Stimulated activated CD4-positive, alpha-beta T cell treated with anti-CD3 and anti-CD28 coated beads, Interleukin-12 subunit alpha, Interleukin-12 subunit beta, amount 100 ng/mL, for 24 hours (primary cell): ENCODE measurements at regions not wholly inside any gene's neighbourhood (a gene's known extent, or its start where the extent isn't known, plus 50 kb on each side); places are given as distances from the start of the nearest gene placed in this dataset.

Source experiments
- DNase-seq, 2 experiments: peaks; one replicate each; pipeline ENCODE4 v3.0.0-alpha.2; 2020; ENCODE audit warnings: low read depth in 2 of 2

GRCh38 chr14:89607453-89607852 lies 190.4 kb upstream of the FOXN3 start:
- no peak for DNase-seq

- no peak for DNase-seq
Observed at GRCh38 chr14:89603938-89604480, 187.0 kb upstream of the FOXN3 start.

DNA sequence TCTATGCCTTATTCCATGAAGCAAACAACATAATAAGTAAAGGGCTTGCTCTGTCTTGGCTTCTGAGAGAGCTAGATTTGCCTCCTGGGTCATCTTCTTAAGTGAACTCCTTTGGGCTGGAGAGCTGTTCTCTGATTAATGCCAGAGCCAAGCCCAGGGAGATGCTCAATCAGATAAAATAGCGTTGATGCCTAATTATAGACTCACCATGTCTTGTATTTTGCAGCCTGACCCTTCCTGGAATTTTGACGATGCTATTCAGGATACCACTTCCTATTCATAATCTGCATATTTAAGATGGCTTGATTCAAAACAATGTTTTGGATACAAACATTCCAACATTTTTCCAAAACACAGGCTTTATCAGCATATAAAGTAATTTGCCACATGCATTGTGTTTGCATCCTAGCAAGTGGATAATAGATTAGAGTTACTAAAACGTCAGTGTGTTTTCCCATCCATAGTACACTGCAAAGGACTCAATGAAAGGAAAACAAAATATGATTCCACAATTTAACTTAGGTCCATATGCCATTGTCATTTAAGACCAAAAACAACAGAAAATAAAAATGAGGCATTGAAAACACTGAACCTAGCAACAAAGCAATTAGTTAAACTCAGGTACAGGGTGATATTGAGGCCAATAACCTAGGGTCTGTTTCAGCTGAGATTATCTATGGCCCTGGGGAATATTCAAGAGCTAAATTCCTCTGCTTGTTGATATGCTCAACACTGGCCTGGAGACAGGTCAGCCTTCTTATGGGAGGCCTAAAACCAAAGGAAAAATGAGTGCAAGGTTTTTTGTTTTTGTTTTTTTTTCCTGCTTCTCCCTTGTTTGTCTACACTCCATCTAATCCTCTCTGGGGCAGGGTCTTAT lies 184.2 kb upstream of the FOXN3 start:
- no peak for DNase-seq

GRCh38 chr14:89600029-89600428 lies 183.0 kb upstream of the FOXN3 start:
- DNase-seq: no peak

DNA sequence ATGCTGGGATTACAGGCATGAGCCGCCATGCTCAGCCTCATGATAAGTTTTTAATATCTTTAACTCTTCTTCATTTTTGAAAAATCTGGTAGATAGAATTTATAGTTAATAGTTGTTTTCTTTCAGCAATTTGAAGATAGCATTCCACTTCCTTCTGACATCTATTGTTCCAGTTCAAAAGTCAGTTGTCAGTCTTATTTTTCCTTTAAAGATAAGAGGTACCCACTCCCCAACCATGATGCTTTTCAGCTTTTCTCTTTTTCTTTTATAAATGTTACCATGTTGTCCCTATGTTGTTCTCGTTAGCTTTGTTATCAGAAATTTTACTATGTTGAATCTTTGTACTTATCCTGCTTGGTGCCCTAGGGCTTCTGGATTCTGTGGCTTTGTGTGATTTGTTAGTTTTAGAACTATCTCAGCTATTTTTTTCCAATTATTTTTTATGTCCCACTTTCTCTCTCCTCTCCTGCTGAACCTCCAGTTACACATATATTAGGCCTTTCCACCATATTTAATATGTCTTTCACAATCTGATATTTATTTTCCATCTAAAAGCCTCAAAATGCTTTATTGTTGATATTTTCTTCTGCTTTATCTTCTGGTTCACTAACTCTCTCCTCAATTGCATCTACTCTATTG lies 181.6 kb upstream of the FOXN3 start:
- DNase-seq: no peak

DNA sequence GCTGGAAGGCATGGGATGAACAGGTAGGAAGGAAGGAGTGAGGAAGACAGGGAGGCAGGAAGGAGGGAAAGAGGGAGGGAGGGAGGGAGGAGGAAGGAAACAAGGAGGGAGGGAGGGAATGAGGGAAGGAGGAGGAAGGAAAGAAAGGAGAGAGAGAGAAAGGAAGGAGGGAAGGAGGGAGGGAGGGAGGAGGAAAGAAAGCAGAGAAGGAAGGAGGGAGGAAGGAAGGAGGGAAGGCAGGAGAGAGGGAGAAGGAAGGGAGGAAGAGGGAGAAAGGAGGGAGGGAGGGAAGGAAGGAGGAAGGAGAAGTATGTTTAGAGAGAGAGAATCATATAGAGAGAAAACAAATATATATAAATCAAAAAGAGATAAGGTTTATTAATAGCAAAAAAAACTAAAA lies 175.9 kb upstream of the FOXN3 start:
- DNase-seq: no peak

DNA sequence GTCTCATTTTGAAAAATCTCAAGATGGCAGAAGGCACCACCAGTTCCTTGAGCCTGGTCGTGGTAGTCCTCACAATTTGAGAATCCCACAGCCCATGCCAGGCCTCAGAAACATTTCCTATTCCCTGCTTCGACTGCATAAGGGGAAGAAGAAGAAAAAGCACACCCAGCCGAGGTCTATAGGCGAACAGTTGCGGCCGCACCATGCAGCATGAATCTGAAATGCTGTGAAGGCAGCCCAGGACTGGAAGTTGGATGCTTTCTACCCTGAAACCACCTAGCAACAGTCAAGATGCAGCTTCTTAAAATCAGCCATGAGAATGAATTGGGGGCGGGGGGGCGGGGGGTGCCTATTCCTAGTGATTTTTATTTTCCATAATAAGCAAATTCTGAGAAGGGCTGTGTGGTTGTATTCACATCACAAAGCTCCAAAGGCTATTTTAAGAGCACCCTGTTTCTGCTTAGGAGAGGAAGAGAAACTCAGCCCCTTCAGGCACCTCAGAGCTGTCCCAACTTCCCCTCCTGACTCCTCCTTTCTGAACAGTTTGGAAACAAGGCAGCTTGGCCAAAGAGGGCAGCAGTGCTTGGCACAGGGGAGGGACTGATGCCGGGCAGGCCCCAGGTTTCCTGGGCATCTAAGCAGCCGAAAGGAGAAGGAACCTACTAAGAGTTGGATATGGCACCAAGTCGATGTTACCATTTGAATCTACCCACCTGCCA lies 172.5 kb upstream of the FOXN3 start:
- DNase-seq: no peak

DNA sequence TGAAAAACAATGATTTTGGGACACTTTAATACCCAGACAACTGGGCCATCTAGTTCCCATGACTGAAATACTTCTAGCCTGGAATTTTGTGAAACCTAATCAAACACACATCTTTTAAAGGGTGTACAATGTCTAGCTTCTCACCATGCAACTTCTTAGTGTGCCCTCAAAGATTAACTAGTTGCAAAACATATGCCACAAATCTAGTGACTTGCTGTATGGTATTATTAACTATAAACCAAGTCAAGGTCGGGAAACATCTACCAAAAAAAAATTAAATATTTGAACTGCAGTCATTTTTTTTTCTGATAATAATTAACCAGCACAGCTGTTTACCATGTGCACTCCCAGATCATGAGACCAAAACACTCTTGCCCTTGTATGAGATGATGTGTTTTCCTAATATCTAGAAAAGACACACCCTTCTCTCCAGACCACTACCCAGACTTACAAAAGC lies 171.8 kb upstream of the FOXN3 start:
- no peak for DNase-seq

DNA sequence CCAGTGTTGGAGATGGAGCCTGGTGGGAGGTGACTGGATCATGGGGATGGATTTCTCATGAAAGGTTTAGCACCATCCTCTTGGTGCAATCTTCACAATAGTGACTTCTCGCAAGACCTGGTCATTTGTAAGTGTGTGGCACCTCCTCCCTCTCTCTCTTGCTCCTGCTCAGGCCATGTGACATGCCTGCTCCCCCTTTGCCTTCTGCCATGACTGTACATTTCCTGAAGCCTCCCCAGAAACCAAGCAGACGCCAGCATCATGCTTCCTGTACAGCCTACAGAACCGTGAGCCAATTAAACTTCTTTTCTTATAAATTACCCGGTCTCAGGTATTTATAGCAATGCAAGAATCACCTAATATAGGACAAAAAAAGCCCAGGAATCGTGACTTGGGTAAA lies 171.0 kb upstream of the FOXN3 start:
- no peak for DNase-seq

DNA sequence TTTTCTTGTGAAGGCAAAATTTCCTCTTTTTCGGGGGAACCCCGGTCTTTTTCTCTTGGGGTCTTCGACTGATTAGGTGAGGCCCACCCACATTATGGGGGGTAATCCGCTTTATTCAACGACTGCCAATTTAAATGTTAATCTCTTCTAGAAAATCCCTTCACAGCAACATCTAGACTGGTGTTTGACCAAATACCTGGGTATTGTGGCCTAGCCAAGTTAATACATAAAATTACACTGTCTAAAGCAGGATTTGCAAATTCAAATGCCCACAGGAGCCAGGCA lies 170.0 kb upstream of the FOXN3 start:
- DNase-seq: no peak

DNA sequence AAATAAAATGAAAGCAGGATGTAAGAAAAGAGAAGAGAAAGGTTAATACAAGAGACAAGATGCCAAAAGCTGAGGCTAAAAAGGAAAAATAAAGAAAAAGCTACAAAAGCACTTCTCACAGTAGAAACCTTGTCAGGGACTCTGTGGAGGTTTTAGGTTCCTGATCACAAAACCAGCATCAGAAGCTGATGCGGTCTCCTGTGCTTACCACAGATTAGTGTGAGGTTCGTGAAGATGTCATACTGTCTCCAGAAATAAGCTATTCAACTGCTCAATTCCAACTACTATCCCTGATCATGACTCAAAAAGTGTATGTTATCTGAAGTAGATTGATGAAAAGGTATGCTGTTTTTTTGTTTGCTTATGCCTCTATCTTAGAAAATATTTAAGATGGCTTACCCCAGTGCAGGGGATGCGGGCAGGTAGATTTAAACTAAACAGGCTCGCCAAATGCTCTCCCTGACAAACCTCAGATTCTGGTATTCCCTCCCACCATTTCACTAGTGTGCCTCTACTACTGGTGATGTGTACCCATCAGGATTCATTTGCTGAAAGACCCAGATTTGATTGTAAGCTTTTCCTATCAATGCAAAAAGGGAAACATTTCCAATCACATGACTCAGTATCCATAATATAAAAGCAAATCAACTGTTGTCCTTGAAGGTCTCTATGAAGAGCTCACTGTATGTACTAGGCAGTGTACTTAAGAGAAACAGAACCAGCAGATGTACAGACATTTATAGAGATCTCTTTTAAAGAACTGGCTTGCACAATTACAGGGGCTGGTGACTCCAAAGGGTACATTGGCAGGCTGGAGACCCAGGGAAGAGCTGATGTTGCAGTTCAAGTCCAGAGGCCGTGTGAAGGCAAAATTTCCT lies 169.5 kb upstream of the FOXN3 start:
- no peak for DNase-seq

DNA sequence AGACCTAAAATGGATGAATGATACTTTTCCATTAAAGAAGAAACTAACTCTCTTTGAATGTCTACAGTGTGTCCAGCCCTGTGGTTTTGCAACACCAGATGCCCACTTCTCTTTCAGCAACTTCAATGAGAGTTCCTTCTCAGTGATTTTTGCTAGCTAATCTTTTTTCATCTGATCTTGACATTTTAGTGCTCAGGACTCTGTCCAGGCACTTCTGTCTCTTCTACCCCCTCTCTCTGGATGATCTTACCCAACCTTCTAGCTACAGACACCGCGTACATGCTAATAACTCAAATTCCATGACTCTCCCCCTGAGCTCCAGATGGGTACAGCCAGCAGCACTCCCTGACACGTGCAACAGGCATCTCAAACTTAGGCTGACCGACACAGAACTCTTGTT lies 161.1 kb upstream of the FOXN3 start:
- no peak for DNase-seq

GRCh38 chr14:89576960-89577359 lies 159.9 kb upstream of the FOXN3 start:
- DNase-seq: no peak

DNA sequence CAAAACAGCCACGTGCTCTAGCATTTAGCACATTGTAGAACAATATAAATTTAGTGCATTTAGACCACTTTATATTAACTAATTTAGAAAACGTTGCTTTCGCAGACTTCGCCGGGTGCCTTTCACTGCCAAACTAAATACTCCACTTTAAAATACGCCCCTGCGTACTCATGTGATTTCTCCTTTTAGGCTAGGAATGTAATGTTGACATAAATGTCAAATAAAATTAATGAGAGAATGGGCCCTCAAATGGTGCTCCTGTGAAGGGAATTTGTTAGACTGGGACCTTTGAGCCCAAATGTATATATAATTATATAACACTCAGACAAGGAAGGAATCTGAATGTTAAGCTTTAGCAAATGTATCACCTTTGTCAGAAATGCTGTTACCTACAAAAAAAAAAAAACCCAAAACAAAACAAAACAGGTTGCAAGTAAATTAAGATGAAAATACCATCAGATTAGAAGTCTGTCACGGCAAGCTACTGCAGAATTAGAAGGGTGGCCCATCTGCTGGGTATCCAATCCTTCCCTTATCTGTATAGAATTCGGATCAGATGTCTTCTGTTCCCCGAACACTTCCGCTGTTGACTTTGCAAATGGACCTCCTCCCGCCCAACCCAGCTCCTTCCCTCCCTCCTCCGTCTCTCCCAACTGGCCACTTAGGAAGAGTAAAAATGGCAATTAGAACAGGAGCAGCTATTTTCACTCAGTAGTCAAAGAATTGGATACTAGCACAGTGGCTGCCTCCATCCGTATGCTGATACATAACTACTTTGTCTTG lies 159.3 kb upstream of the FOXN3 start:
- no peak for DNase-seq

GRCh38 chr14:89575386-89576061 lies 158.5 kb upstream of the FOXN3 start:
- no peak for DNase-seq

GRCh38 chr14:89574420-89574819 lies 157.4 kb upstream of the FOXN3 start:
- no peak for DNase-seq

DNA sequence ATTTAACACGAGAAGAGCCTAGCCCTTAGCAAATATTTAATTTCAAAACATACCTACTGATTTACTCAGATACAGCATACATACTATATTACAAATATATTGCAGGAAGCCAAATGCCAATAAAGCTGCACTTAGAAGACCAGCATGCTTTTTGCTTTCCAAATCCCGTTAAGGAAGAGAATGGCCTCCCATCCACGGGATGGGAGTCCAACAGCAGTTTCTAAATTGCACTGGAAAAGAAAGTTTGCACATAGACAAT lies 156.3 kb upstream of the FOXN3 start:
- no peak for DNase-seq

DNA sequence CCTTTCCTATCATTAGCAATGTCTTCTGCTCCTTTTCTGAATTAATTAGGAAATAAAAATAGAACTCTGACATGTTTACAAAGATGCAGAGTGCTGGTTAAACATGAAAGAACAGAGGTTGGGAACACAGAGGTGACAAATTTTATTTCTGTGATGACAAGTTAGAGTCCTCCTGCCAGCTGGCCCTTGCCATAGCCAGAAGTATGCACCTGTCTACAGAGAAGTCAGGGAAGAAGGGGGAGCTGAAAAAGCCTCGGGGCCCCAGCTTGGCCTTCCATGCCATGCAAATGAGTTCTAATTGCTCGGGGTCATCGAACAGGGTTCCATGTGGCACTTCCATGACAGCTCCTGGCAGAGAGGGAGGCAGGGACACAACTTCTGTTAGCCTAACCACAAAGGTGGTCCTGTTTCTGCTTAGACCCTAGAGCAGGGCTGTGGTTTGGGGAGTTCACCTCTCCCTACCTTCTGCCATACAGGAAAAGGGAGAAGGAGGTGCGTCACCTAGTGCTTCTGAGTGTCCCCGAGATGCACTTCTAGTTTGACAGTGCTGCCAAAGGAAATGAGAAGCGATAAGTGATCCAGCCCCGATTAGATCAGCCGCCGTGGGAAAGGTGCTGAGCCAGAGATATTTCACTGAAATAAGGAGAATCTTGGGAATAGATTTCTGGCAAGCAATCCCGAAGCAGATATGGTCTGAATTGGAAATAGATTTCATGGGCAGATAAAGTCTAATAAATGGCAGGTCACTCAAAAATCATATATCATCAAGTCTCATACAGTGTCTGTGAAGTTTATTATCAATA lies 155.8 kb upstream of the FOXN3 start:
- no peak for DNase-seq

DNA sequence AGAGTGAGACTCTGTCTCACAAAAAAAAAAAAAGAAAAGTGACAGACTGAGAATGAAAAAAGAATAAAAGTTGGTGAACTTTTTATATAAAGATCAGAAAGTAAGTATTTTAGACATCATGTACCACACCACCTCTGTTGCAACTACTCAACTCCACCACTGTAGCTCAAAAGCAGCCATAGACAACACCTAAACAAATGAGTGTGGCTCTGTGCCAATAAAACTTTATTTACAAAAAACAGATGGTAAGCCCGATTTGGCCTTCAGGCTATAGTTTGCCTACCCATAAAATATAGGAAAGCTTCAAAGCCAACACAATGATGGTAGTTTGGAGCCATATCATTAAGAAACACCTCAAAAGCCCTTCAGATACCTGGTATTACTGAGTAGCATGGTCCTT lies 154.5 kb upstream of the FOXN3 start:
- DNase-seq: no peak
